HG02623 (cell line): ENCODE measurements at regions not wholly inside any gene's neighbourhood (a gene's known extent, or its start where the extent isn't known, plus 50 kb on each side); places are given as distances from the start of the nearest gene placed in this dataset.
"Not testable (repeated sequence)": the region's sequence is repeated elsewhere in the genome, so short reads cannot be mapped to it uniquely, and the experiment has no call there.

Experiments
- ATAC-seq: cut with Tn5 transposase; IDR thresholded peaks from one replicate; pipeline ENCODE4 v1.9.1; 2021; ENCODE audit warnings: moderate library complexity; ENCODE audit not compliant: unreplicated experiment

DNA sequence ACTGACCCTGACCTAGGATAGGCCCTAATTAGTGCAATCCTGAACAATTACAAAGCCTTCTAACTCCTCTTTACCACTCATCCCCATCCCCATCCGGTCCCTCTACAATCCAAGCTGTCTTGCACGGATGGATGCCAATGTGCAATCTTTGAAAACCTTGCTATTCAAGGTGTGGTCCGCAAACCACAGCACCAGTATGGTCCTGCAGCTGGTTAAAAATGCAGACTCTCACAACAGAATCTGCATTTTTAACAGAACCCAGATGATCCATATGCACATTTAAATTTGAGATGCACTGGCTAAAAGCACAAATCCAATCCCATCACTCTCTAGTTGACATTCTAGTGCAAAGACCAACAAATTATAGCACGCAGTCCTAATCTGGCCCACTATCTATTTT, 230.6 kb upstream of the KRR1 start:
- no peak for ATAC-seq

GRCh38 chr12:75739912-75740311, 228.5 kb upstream of the KRR1 start:
- ATAC-seq = no peak

GRCh38 chr12:75739098-75739497, 227.7 kb upstream of the KRR1 start:
- not testable (repeated sequence) for ATAC-seq

DNA sequence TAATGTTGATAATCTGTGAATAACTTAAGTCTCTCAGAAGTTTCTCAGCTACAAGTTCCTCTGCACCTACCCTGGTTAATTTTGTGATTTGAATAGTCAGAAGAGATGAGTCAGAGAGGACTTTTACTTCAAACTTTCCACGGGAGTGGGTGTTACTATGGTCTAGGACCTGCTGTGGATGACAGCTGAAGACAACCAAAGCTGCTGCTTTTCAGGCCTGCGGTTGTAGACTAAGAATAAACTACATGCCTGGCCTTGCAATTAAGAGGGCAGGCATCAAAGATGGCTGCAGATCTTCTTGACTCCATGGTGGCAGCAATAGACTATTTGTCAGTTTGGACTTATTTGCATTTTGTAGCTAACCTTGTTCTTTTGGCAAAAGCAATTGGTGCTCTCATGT, 227.1 kb upstream of the KRR1 start:
- ATAC-seq = peak; percentile 97

DNA sequence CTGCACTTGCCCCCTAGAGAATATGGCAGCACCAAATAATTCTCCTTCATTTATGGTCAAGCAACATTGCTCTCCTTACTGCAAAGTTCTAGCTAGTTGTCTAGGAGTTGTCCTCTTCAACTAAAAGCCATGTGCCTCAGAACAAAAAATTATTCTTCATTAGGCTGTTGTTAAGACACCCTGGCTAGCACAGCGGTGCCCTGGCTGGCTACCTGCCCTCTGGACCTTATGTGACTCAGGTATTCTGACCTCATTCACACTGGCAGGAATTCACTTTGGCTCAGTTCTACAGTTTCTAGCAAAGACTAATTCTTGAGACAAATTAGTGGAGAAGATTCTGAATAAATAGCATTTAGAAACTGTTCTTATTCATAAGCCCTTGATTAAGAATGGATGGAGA, 224.4 kb upstream of the KRR1 start:
- no peak for ATAC-seq

- ATAC-seq = no peak
These were observed 217.4 kb upstream of the KRR1 start for GRCh38 chr12:75728826-75729225.

DNA sequence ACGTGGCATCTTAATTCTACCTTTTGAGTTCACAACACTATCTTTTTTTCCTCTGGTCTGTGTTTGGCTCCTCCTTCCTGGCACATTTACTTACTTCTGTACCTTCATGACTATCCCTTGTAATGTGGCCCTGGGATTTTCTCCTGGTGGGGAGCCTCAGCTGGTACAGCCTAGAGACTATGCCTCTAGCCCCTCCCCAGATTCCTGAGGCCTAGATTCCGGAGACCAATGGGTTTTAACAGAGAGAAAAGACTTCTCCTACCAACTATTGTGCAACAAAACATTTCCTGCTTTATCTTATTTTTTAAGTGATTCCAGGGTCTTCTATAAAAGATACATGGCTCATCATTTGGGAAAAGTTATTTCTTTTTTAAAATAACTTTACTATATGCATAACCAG, 216.2 kb upstream of the KRR1 start:
- no peak for ATAC-seq

DNA sequence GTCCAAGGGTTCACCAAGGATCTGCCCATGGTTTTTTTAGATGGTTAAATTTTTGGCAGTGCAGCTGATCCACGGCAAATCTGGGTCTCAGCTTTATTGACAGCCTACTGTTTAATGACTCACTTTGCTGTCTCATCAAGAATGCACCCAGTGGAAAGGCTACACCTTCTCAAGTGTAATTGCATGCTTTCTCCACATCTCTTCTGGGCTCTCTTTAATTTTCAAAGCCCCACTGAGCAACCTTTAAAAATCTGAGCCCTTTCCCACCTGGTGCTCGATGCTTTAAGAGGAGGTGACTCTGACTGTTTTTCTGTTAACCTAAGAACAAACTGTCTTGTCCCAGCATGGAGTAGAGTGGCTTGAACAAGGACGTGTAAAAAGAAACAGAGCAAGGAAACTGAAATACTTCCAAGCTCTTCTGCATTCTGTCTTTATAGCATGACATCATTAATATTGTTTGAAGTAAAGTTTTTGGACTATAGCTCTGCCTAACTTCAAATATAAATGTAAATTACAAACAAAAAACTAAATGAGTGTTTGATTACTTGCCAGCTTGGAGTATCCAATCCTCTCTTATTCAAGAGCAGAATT, 214.2 kb upstream of the KRR1 start:
- no peak for ATAC-seq

- ATAC-seq = no peak
These were observed 213.5 kb upstream of the KRR1 start for GRCh38 chr12:75724928-75725312.

- ATAC-seq = no peak
These were observed 213.0 kb upstream of the KRR1 start for GRCh38 chr12:75724307-75724927.

- ATAC-seq = peak; percentile 85
These were observed 211.3 kb upstream of the KRR1 start for GRCh38 chr12:75722714-75723200.

GRCh38 chr12:75721796-75722195, 210.4 kb upstream of the KRR1 start:
- no peak for ATAC-seq

- ATAC-seq = no peak
These were observed 209.6 kb upstream of the KRR1 start for GRCh38 chr12:75720812-75721641.

DNA sequence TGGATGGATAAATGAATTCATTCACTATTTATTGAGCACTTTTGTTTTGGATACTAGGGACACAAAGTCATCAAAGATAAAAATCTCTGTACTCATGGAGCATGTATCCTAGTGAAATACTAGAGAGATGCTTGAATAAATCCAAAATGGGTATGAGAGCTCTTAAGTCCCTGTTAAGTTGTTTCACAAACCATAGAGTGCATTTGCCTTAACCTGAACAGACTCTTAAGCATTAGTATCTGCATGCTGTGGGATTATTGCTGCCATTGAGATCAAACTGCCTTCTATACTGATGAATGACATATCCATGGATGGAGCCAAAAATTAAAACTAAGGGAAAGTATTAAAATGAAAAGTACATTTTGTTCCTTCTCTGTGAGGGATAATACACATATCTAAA, 206.5 kb upstream of the KRR1 start:
- ATAC-seq = no peak

GRCh38 chr12:75716291-75717025, 205.0 kb upstream of the KRR1 start:
- no peak for ATAC-seq

- ATAC-seq = no peak
These were observed 204.3 kb upstream of the KRR1 start for GRCh38 chr12:75715682-75716081.

- no peak for ATAC-seq
These were observed 203.9 kb upstream of the KRR1 start for GRCh38 chr12:75715323-75715644.

GRCh38 chr12:75714462-75715322, 203.3 kb upstream of the KRR1 start:
- ATAC-seq = no peak

DNA sequence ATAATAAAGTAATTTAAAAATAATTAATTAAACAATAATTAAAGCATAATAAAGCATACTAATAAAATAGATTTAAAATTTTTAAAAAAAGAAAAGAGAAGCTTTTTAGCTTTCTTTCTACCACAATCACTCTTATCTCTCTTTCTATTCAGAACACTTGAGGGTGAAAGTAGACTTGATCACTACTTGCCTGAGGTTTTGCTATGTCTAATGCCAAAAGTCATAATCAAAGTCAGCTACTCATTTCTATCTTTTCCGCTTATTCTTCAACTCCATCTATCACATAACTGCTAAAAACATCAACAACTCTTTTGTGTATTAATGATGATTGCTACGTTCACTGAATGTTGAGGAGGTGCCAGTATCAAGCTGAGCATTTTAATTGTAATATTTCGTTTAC, 202.0 kb upstream of the KRR1 start:
- no peak for ATAC-seq

GRCh38 chr12:75712223-75712622, 200.8 kb upstream of the KRR1 start:
- ATAC-seq = no peak

- ATAC-seq = no peak
These were observed 199.9 kb upstream of the KRR1 start for GRCh38 chr12:75711271-75711670.
